Epithelial cell of esophagus (primary cell): ENCODE measurements at regions not wholly inside any gene's neighbourhood (a gene's known extent, or its start where the extent isn't known, plus 50 kb on each side); places are given as distances from the start of the nearest gene placed in this dataset.
A peak's percentile ranks its signal among the peaks of the same experiment; 100 is the strongest.
"Not testable (repeated sequence)": the region's sequence is repeated elsewhere in the genome, so short reads cannot be mapped to it uniquely, and the experiment has no call there.

Experiments
- DNase-seq: peaks from one replicate; pipeline ENCODE4 v3.0.0; 2010; ENCODE audit warnings: low read depth
- H3K4me3 ChIP-seq: 2 replicates; pipeline ENCODE4 v1.5.1; 2011; ENCODE audit warnings: mild to moderate bottlenecking, low read length, control low read depth
- CTCF ChIP-seq: IDR thresholded peaks from 2 replicates; pipeline ENCODE4 v1.5.1; 2011; ENCODE audit warnings: low read depth, mild to moderate bottlenecking, low read length, control low read depth, inconsistent platforms; ENCODE audit not compliant: insufficient read depth; ENCODE audit errors: missing control alignments

GRCh38 chrX:110924871-110925270 is 129.3 kb upstream of the CHRDL1 start:
- DNase-seq = no peak
- no peak for TF ChIP-seq CTCF

GRCh38 chrX:110920991-110921390 is 125.4 kb upstream of the CHRDL1 start:
- H3K4me3 ChIP-seq = no peak overlapping the region
- DNase-seq = no peak

More at GRCh38 chrX:110924871-110925270, 129.3 kb upstream of the CHRDL1 start:
- H3K4me3 ChIP-seq = no peak overlapping the region

GRCh38 chrX:110915570-110915969 is 120.0 kb upstream of the CHRDL1 start:
- TF ChIP-seq CTCF = no peak
- no peak for DNase-seq
- H3K4me3 ChIP-seq = no peak overlapping the region

More at GRCh38 chrX:110920991-110921390, 125.4 kb upstream of the CHRDL1 start:
- TF ChIP-seq CTCF = no peak

- H3K4me3 ChIP-seq = no peak overlapping the region
- DNase-seq = peak; percentile 47
- TF ChIP-seq CTCF = no peak
Measured at GRCh38 chrX:110915111-110915510, 119.5 kb upstream of the CHRDL1 start.

GRCh38 chrX:110914281-110914680 is 118.7 kb upstream of the CHRDL1 start:
- no peak overlapping the region for H3K4me3 ChIP-seq
- DNase-seq = no peak
- TF ChIP-seq CTCF = no peak

- not testable (repeated sequence) for DNase-seq, H3K4me3 ChIP-seq
Measured at GRCh38 chrX:110904747-110905146, 109.1 kb upstream of the CHRDL1 start.

GRCh38 chrX:110881971-110882370 is 86.4 kb upstream of the CHRDL1 start:
- no peak for DNase-seq
- TF ChIP-seq CTCF = no peak
- H3K4me3 ChIP-seq = no peak overlapping the region
